ENCODE measurements at regions not wholly inside any gene's neighbourhood (a gene's known extent, or its start where the extent isn't known, plus 50 kb on each side); places are given as distances from the start of the nearest gene placed in this dataset.

DNA sequence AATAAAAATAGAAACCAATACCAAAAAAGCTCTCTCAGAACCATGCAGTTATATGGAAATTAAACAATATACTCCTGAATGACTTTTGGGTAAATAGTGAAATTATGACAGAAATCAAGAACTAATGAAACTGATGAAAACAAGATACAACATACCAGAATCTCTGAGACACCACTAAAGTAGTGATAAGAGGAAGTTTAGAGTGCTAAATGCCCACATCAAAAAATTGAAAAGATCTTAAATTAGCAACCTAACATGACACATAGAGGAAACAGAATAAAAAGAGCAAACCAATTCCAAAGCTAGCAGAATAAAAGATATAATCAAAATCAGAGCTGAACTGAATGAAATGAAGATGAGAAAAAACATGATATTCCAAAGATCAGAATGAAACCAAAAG lies 430.9 kb downstream of the LTN1 start:
- Mint-ChIP-seq H3K4me1 (peaks cover 16 to 34% (median 18%) of the 10 kb centered on the region in 4 donors), H3K27ac (peak overlapping the region in 3 of 7 donors; percentile 12 to 29 (median 23)), H3K4me3 (peak overlapping the region in 5 of 8 donors; percentile 22 to 42 (median 30)), H3K9me3 (peaks cover 0 to 28% (median 12%) of the 10 kb centered on the region in 8 donors), H3K36me3 (peaks cover 2 to 15% of the 10 kb centered on the region in 2 donors), H3K27me3 (no peaks in the 10 kb centered on the region)
- no peak for DNase-seq
- intact Hi-C loops (cut with micrococcal nuclease) = no loop called here
- no peaks in the 10 kb centered on the region for H3K36me3 ChIP-seq (ENCODE audit: insufficient read depth, low read length)
- ChIA-PET POLR2A (ENCODE audit: partially characterized antibody) (no interaction called here), CTCF (ENCODE audit: partially characterized antibody) (no interaction called here)
- H3K9me3 ChIP-seq (ENCODE audit: control insufficient read depth in 1 of 2, low read length in 2 of 2) = no peaks in the 10 kb centered on the region
- no peaks in the 10 kb centered on the region for H3K27me3 ChIP-seq (ENCODE audit: insufficient read depth, low read length)
- H3K27ac ChIP-seq (ENCODE audit: low read depth, low read length) = no peak overlapping the region
- no peaks in the 10 kb centered on the region for H3K4me1 ChIP-seq (ENCODE audit: insufficient read depth, low read length)
- no peak overlapping the region for H3K4me3 ChIP-seq (ENCODE audit: low read length in 2 of 2)

DNA sequence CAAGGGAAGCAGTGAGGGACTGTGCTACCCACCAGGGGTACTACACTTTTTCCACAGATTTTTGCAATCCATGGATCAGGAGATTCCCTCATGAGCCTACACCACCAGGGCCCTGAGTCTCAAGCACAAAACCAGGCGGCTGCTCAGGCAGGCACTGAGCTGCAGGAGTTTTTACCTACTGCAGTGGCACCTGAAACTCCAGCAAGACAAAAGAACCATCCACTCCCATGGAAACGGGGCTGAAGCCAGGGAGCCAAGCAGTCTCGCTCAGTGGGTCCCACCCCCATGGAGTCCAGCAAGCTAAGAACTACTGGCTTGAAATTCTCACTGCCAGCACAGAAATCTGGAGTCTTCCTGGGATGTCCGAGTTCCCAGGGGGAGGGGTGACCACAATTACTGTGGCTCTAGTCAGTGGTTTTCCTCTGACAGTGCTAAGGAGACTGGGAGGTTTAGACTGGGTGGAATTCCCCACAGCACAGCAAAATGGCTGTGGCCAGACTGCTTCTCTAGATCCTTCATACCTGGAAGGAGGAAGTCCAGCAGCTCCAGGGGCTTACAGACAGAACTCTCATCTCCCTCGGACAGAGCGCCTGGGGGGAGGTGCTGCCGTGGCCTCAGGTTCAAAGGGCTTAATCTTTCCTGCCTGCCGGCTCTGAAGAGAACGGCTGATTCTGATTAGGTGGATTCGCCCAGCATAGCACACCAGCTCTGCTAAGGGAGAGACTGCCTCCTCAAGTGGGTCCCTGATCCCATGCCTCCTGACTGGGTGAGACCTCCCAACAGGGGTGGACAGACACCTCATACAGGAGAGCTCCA lies 437.8 kb downstream of the LTN1 start:
- no peak overlapping the region for H3K27ac Mint-ChIP-seq
- peaks cover 0 to 7% (median 0%) of the 10 kb centered on the region in 4 donors for H3K4me1 Mint-ChIP-seq
- no peaks in the 10 kb centered on the region for H3K36me3 ChIP-seq (ENCODE audit: insufficient read depth, low read length)
- no peak overlapping the region for H3K4me3 ChIP-seq (ENCODE audit: low read length in 2 of 2)
- DNase-seq = no peak
- no peaks in the 10 kb centered on the region for H3K9me3 ChIP-seq (ENCODE audit: control insufficient read depth in 1 of 2, low read length in 2 of 2)
- H3K4me1 ChIP-seq (ENCODE audit: insufficient read depth, low read length) = no peaks in the 10 kb centered on the region
- peaks cover 0 to 13% (median 0%) of the 10 kb centered on the region in 8 donors for H3K9me3 Mint-ChIP-seq
- H3K27me3 ChIP-seq (ENCODE audit: insufficient read depth, low read length) = no peaks in the 10 kb centered on the region
- H3K36me3 Mint-ChIP-seq = peaks cover 2 to 19% of the 10 kb centered on the region in 2 donors
- CTCF ChIA-PET (ENCODE audit: partially characterized antibody) = no interaction called here
- intact Hi-C loops (cut with micrococcal nuclease) = no loop called here
- POLR2A ChIA-PET (ENCODE audit: partially characterized antibody) = no interaction called here
- no peak overlapping the region for H3K27ac ChIP-seq (ENCODE audit: low read depth, low read length)
- no peak overlapping the region for H3K4me3 Mint-ChIP-seq
- no peaks in the 10 kb centered on the region for H3K27me3 Mint-ChIP-seq

DNA sequence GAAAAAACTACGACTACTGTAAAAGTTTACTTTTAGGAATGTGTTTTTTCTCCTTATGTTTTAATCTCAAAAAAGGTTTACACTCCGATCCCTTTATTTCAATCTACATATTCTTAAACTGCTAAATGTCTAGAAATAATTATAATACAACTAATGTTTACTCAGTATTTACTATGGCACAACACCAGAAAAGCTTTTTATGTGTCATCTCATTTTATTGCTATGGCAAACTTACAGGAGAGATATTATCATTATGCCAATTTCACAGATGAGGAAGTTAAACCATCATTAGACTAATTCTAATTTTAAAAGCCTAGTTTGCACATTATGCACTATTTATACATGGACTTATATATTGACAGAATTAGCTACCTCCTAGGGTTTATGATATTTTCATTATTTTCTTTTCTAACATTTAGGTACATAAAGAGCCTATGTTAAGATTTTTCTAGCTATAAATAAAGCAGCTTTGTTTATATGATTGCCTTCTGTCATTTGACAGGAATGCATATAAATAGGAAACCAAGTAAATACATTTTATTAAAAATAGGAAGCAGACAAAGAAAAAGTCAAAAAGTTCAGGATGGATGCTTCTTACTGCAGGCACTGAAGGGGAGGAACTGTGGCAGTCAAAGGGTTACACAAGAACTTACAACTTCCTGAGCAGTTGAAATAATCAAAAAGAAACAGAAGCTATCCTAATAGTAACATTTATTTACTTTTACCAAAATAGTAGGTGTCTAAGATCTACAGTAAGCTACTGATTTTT lies 442.4 kb downstream of the LTN1 start:
- Mint-ChIP-seq H3K36me3 (peaks cover 0 to 24% of the 10 kb centered on the region in 2 donors), H3K27ac (no peak overlapping the region), H3K4me1 (no peaks in the 10 kb centered on the region), H3K27me3 (no peaks in the 10 kb centered on the region), H3K9me3 (peaks cover 0 to 3% (median 0%) of the 10 kb centered on the region in 8 donors), H3K4me3 (no peak overlapping the region)
- no peaks in the 10 kb centered on the region for H3K27me3 ChIP-seq (ENCODE audit: insufficient read depth, low read length)
- H3K27ac ChIP-seq (ENCODE audit: low read depth, low read length) = no peak overlapping the region
- H3K9me3 ChIP-seq (ENCODE audit: control insufficient read depth in 1 of 2, low read length in 2 of 2) = no peaks in the 10 kb centered on the region
- no peak overlapping the region for H3K4me3 ChIP-seq (ENCODE audit: low read length in 2 of 2)
- ChIA-PET CTCF (ENCODE audit: partially characterized antibody) (interaction anchor here (0.6 to 1.1 kb wide), 2 partner anchors 33 to 1172 kb away, joined by 3 to 4 read pairs; no protein-coding TSS in a partner anchor), POLR2A (ENCODE audit: partially characterized antibody) (no interaction called here)
- DNase-seq = no peak
- no peaks in the 10 kb centered on the region for H3K4me1 ChIP-seq (ENCODE audit: insufficient read depth, low read length)
- no peaks in the 10 kb centered on the region for H3K36me3 ChIP-seq (ENCODE audit: insufficient read depth, low read length)
- intact Hi-C loops (cut with micrococcal nuclease) = no loop called here

DNA sequence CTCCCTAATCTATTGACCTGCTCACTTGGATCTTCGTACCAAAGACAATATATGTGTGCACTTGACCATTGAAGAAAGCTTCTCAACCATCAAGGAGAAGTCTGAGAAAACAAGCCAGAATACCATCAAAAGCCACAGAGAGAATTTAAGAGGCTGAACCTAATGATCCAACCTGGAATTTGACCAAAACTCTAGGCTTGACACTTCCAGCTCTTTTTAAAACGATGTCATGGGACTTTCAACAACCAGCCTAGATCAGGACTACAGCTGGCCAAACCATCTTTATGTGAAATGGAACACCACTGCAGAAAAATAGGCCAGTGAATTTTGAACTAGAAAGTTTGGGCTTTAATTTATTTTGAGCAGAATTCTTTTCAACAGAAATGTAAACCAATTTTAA lies 444.4 kb downstream of the LTN1 start:
- no peaks in the 10 kb centered on the region for H3K27me3 Mint-ChIP-seq
- Histone ChIP-seq H3K9me3 (ENCODE audit: control insufficient read depth in 1 of 2, low read length in 2 of 2) (no peaks in the 10 kb centered on the region), H3K4me3 (ENCODE audit: low read length in 2 of 2) (no peak overlapping the region), H3K27me3 (ENCODE audit: insufficient read depth, low read length) (no peaks in the 10 kb centered on the region), H3K36me3 (ENCODE audit: insufficient read depth, low read length) (no peaks in the 10 kb centered on the region), H3K4me1 (ENCODE audit: insufficient read depth, low read length) (no peaks in the 10 kb centered on the region), H3K27ac (ENCODE audit: low read depth, low read length) (no peak overlapping the region)
- intact Hi-C loops (cut with micrococcal nuclease) = no loop called here
- POLR2A ChIA-PET (ENCODE audit: partially characterized antibody) = no interaction called here
- DNase-seq = no peak
- H3K27ac Mint-ChIP-seq = no peak overlapping the region
- CTCF ChIA-PET (ENCODE audit: partially characterized antibody) = no interaction called here
- H3K4me3 Mint-ChIP-seq = no peak overlapping the region
- no peaks in the 10 kb centered on the region for H3K4me1 Mint-ChIP-seq
- H3K9me3 Mint-ChIP-seq = peaks cover 0 to 3% (median 0%) of the 10 kb centered on the region in 8 donors
- peaks cover 0 to 17% of the 10 kb centered on the region in 2 donors for H3K36me3 Mint-ChIP-seq

DNA sequence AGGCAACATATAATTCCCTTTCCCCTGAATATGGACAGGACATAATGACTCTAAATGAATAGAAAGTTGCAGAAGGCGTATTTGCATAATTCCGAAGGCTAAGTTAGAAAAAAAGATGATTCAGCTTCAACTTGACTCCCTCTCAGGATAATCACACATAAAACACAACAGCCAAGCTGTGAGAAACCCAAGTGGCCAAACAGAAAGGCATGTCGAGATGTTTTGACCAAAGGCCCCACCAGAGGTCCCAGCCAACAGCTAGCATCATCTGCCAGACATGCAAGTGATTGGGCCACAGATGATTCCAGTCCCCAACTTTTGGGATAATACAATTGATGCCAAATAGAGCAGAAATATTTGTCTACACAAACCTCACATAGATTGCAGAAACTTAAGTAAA lies 444.9 kb downstream of the LTN1 start:
- H3K27ac ChIP-seq (ENCODE audit: low read depth, low read length) = no peak overlapping the region
- H3K27me3 Mint-ChIP-seq = no peaks in the 10 kb centered on the region
- H3K36me3 ChIP-seq (ENCODE audit: insufficient read depth, low read length) = no peaks in the 10 kb centered on the region
- intact Hi-C loops (cut with micrococcal nuclease) = no loop called here
- H3K4me1 ChIP-seq (ENCODE audit: insufficient read depth, low read length) = no peaks in the 10 kb centered on the region
- peaks cover 0 to 17% of the 10 kb centered on the region in 2 donors for H3K36me3 Mint-ChIP-seq
- H3K4me3 ChIP-seq (ENCODE audit: low read length in 2 of 2) = no peak overlapping the region
- POLR2A ChIA-PET (ENCODE audit: partially characterized antibody) = no interaction called here
- H3K9me3 Mint-ChIP-seq = peaks cover 0 to 3% (median 0%) of the 10 kb centered on the region in 8 donors
- no peak overlapping the region for H3K27ac Mint-ChIP-seq
- no peaks in the 10 kb centered on the region for H3K9me3 ChIP-seq (ENCODE audit: control insufficient read depth in 1 of 2, low read length in 2 of 2)
- no peak overlapping the region for H3K4me3 Mint-ChIP-seq
- H3K27me3 ChIP-seq (ENCODE audit: insufficient read depth, low read length) = no peaks in the 10 kb centered on the region
- H3K4me1 Mint-ChIP-seq = no peaks in the 10 kb centered on the region
- DNase-seq = no peak
- CTCF ChIA-PET (ENCODE audit: partially characterized antibody) = no interaction called here

- no peaks in the 10 kb centered on the region for H3K4me1 Mint-ChIP-seq
- peaks cover 0 to 13% of the 10 kb centered on the region in 2 donors for H3K36me3 Mint-ChIP-seq
- Histone ChIP-seq H3K9me3 (ENCODE audit: control insufficient read depth in 1 of 2, low read length in 2 of 2) (no peaks in the 10 kb centered on the region), H3K27ac (ENCODE audit: low read depth, low read length) (no peak overlapping the region), H3K4me3 (ENCODE audit: low read length in 2 of 2) (no peak overlapping the region), H3K27me3 (ENCODE audit: insufficient read depth, low read length) (no peaks in the 10 kb centered on the region), H3K4me1 (ENCODE audit: insufficient read depth, low read length) (no peaks in the 10 kb centered on the region), H3K36me3 (ENCODE audit: insufficient read depth, low read length) (no peaks in the 10 kb centered on the region)
- H3K4me3 Mint-ChIP-seq = no peak overlapping the region
- CTCF ChIA-PET (ENCODE audit: partially characterized antibody) = no interaction called here
- no peak for DNase-seq
- intact Hi-C loops (cut with micrococcal nuclease) = no loop called here
- H3K27me3 Mint-ChIP-seq = no peaks in the 10 kb centered on the region
- POLR2A ChIA-PET (ENCODE audit: partially characterized antibody) = no interaction called here
- H3K27ac Mint-ChIP-seq = no peak overlapping the region
- peaks cover 0 to 3% (median 0%) of the 10 kb centered on the region in 8 donors for H3K9me3 Mint-ChIP-seq
These were observed 448.7 kb downstream of the LTN1 start for GRCh38 chr21:28543975-28544374.

DNA sequence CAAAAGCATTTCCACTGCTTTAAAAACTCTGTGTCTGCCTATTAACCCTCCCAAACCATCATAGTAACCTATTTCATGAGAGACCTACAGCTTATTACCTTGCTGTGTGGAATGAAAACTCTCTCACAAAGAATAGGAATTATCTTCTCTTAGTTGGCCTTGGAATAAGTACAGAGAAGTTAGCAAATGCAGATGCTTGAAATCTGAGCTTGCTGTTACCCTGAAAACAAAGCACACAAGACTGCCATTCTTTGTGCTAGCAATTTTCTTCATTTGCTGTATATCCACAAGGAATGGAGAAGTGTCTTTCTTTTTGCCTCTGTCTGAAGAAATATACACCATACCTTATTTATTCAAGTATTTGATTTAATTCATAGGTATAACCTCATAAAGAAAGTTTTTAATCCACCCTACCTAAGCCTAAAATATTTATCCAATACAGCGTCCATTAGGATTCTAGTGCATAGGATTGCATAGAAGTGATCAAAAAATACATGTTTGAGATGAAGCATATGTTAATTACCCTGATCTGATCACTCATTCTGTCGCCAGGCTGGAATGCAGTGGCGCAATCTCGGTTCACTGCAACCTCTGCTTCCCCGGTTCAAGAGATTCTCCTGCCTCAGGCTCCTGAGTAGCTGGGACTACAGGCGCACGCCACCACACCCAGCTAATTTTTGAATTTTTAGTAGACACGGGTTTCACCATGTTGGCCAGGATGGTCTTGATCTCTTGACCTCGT lies 451.1 kb downstream of the LTN1 start:
- Histone ChIP-seq H3K4me1 (ENCODE audit: insufficient read depth, low read length) (no peaks in the 10 kb centered on the region), H3K27ac (ENCODE audit: low read depth, low read length) (no peak overlapping the region), H3K36me3 (ENCODE audit: insufficient read depth, low read length) (no peaks in the 10 kb centered on the region), H3K4me3 (ENCODE audit: low read length in 2 of 2) (no peak overlapping the region), H3K27me3 (ENCODE audit: insufficient read depth, low read length) (no peaks in the 10 kb centered on the region), H3K9me3 (ENCODE audit: control insufficient read depth in 1 of 2, low read length in 2 of 2) (no peaks in the 10 kb centered on the region)
- no peak for DNase-seq
- H3K27ac Mint-ChIP-seq = no peak overlapping the region
- H3K4me1 Mint-ChIP-seq = no peaks in the 10 kb centered on the region
- H3K9me3 Mint-ChIP-seq = peaks cover 0 to 3% (median 1%) of the 10 kb centered on the region in 8 donors
- peaks cover 0 to 9% of the 10 kb centered on the region in 2 donors for H3K36me3 Mint-ChIP-seq
- CTCF ChIA-PET (ENCODE audit: partially characterized antibody) = no interaction called here
- POLR2A ChIA-PET (ENCODE audit: partially characterized antibody) = no interaction called here
- no peaks in the 10 kb centered on the region for H3K27me3 Mint-ChIP-seq
- intact Hi-C loops (cut with micrococcal nuclease) = no loop called here
- H3K4me3 Mint-ChIP-seq = no peak overlapping the region

All from CD4-positive, alpha-beta memory T cell (primary cell).